A673 (cell line): ENCODE measurements at regions not wholly inside any gene's neighbourhood (a gene's known extent, or its start where the extent isn't known, plus 50 kb on each side); places are given as distances from the start of the nearest gene placed in this dataset.

Experiments
- BruUV-seq: library from RNA; stranded (reverse); fragments of 400-500 nt; replicated peaks from 2 replicates; lab custom pipeline; 2021; lab: Mats Ljungman, UMichigan
- CTCF ChIA-PET: fragments of 300-600 bp; sonication (Branson Sonifier 250); formaldehyde crosslinking; loops from one replicate; lab custom pipeline; 2022; ENCODE audit warnings: antibody characterized with exemption; lab: Charles Lee
- POLR2A ChIA-PET: fragments of 300-600 bp; sonication (Branson Sonifier 250); formaldehyde crosslinking; loops from one replicate; lab custom pipeline; 2022; ENCODE audit warnings: antibody characterized with exemption; ENCODE audit not compliant: low non-redundant PET; lab: Charles Lee
- DNase-seq: peaks from one replicate; pipeline ENCODE4 v3.0.0-alpha.2; 2015; ENCODE audit warnings: low spot score
- H3K27ac ChIP-seq: fragments of 200-600 bp; sonication (generic); 2 replicates; pipeline ENCODE4 v1.5.1; 2016; ENCODE audit warnings: mixed run types, low read depth, mild to moderate bottlenecking, mixed read lengths, antibody characterized with exemption, low read length; ENCODE audit not compliant: poor library complexity, severe bottlenecking
- H3K27me3 ChIP-seq: fragments of 200-600 bp; sonication (generic); replicated peaks from 2 replicates; pipeline ENCODE4 v1.6.1; 2017; ENCODE audit warnings: mixed run types, low read depth, mild to moderate bottlenecking, mixed read lengths, antibody characterized with exemption, low read length; ENCODE audit not compliant: insufficient read depth, poor library complexity
- H3K36me3 ChIP-seq: fragments of 200-600 bp; sonication (generic); 2 replicates; pipeline ENCODE4 v1.6.1; 2016; ENCODE audit warnings: mixed run types, mild to moderate bottlenecking, mixed read lengths, antibody characterized with exemption, low read length; ENCODE audit not compliant: insufficient read depth, poor library complexity, severe bottlenecking
- H3K4me1 ChIP-seq: fragments of 200-600 bp; sonication (generic); 2 replicates; pipeline ENCODE4 v1.6.1; 2017; ENCODE audit warnings: mixed run types, mild to moderate bottlenecking, mixed read lengths, antibody characterized with exemption, low read length; ENCODE audit not compliant: insufficient read depth, poor library complexity, severe bottlenecking
- H3K4me3 ChIP-seq: fragments of 200-600 bp; sonication (generic); 2 replicates; pipeline ENCODE4 v1.5.1; 2016; ENCODE audit warnings: low read depth, mixed run types, mild to moderate bottlenecking, mixed read lengths, low read length; ENCODE audit not compliant: poor library complexity, severe bottlenecking
- H3K9me3 ChIP-seq: fragments of 200-600 bp; sonication (generic); 2 replicates; pipeline ENCODE4 v1.6.1; 2016; ENCODE audit warnings: mixed run types, low read depth, mild to moderate bottlenecking, mixed read lengths, antibody characterized with exemption, low read length; ENCODE audit not compliant: poor library complexity, severe bottlenecking
- EZH2 ChIP-seq: fragments of 200-600 bp; sonication (generic); IDR thresholded peaks from 2 replicates; pipeline ENCODE4 v1.6.1; 2017; ENCODE audit warnings: borderline replicate concordance, low read depth, mild to moderate bottlenecking, mixed read lengths, antibody characterized with exemption, low read length; ENCODE audit not compliant: poor library complexity, severe bottlenecking
- intact Hi-C: fragments of 100-400 bp; cut with micrococcal nuclease; formaldehyde crosslinking; loops from one replicate; pipeline ENCODE4 v1.10.0; 2022; ENCODE audit not compliant: unreplicated experiment
- TF ChIP-seq, protein P1 (sequence below): fragments of 300-800, 200-600 bp; sonication (generic); conservative IDR thresholded peaks from 2 replicates; pipeline ENCODE4 v1.5.1; 2017; ENCODE audit warnings: low read depth, mild to moderate bottlenecking, antibody characterized with exemption, low read length, moderate library complexity, mixed read lengths

DNA sequence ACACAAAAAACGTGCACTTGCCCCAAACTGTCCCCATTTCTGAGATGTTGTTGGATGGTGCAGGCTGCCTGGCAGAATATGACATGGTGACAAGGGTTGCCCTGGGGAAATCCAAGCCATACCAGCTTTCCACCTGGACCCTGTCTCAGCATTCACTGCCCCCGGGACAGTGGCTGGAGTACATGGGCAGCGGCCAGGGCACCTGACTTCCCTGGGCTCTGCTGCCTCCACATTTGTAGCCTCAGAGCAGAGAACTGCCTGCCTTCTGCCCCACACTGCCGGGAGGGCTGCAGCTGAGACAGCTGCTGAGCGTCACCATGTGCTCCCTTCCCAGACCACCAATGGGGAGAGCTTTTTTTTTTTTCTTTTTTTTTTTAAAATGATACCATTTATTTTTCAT lies 222.9 kb upstream of the ZNF32 start:
- no peaks in the 10 kb centered on the region for H3K27me3 ChIP-seq
- intact Hi-C loops = no loop called here
- no peak overlapping the region for H3K27ac ChIP-seq
- DNase-seq = no peak
- H3K9me3 ChIP-seq = no peaks in the 10 kb centered on the region
- TF ChIP-seq, protein P1, sequence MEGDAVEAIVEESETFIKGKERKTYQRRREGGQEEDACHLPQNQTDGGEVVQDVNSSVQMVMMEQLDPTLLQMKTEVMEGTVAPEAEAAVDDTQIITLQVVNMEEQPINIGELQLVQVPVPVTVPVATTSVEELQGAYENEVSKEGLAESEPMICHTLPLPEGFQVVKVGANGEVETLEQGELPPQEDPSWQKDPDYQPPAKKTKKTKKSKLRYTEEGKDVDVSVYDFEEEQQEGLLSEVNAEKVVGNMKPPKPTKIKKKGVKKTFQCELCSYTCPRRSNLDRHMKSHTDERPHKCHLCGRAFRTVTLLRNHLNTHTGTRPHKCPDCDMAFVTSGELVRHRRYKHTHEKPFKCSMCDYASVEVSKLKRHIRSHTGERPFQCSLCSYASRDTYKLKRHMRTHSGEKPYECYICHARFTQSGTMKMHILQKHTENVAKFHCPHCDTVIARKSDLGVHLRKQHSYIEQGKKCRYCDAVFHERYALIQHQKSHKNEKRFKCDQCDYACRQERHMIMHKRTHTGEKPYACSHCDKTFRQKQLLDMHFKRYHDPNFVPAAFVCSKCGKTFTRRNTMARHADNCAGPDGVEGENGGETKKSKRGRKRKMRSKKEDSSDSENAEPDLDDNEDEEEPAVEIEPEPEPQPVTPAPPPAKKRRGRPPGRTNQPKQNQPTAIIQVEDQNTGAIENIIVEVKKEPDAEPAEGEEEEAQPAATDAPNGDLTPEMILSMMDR = no peak
- CTCF ChIA-PET = no interaction called here
- peaks cover 7% of the 10 kb centered on the region for H3K4me1 ChIP-seq
- no peaks in the 10 kb centered on the region for H3K36me3 ChIP-seq
- POLR2A ChIA-PET = no interaction called here
- no TSS peak for BruUV-seq
- H3K4me3 ChIP-seq = no peak overlapping the region

GRCh38 chr10:43870968-43871439 lies 222.3 kb upstream of the ZNF32 start:
- Histone ChIP-seq H3K4me3 (no peak overlapping the region), H3K27ac (no peak overlapping the region), H3K9me3 (no peaks in the 10 kb centered on the region), H3K4me1 (peaks cover 7% of the 10 kb centered on the region), H3K27me3 (no peaks in the 10 kb centered on the region), H3K36me3 (no peaks in the 10 kb centered on the region)
- no peak for DNase-seq
- intact Hi-C loops = no loop called here
- ChIA-PET CTCF (no interaction called here), POLR2A (no interaction called here)
- no peak for TF ChIP-seq EZH2
- TF ChIP-seq, protein P1 = no peak
- BruUV-seq = no TSS peak

GRCh38 chr10:43869669-43870322 lies 221.1 kb upstream of the ZNF32 start:
- ChIA-PET CTCF (no interaction called here), POLR2A (no interaction called here)
- intact Hi-C loops = no loop called here
- no peaks in the 10 kb centered on the region for H3K9me3 ChIP-seq
- no peaks in the 10 kb centered on the region for H3K27me3 ChIP-seq
- H3K4me1 ChIP-seq = peaks cover 7% of the 10 kb centered on the region
- no peaks in the 10 kb centered on the region for H3K36me3 ChIP-seq
- no peak for DNase-seq
- H3K4me3 ChIP-seq = no peak overlapping the region
- no peak overlapping the region for H3K27ac ChIP-seq
- TF ChIP-seq EZH2 = no peak
- TF ChIP-seq, protein P1 = no peak
- no TSS peak for BruUV-seq
